Epithelial cell of esophagus (primary cell): ENCODE measurements at regions not wholly inside any gene's neighbourhood (a gene's known extent, or its start where the extent isn't known, plus 50 kb on each side); places are given as distances from the start of the nearest gene placed in this dataset.
A peak's percentile ranks its signal among the peaks of the same experiment; 100 is the strongest.
"Not testable (repeated sequence)": the region's sequence is repeated elsewhere in the genome, so short reads cannot be mapped to it uniquely, and the experiment has no call there.

Experiments
- DNase-seq: peaks from one replicate; pipeline ENCODE4 v3.0.0; 2010; ENCODE audit warnings: low read depth
- H3K4me3 ChIP-seq: 2 replicates; pipeline ENCODE4 v1.5.1; 2011; ENCODE audit warnings: mild to moderate bottlenecking, low read length, control low read depth
- CTCF ChIP-seq: IDR thresholded peaks from 2 replicates; pipeline ENCODE4 v1.5.1; 2011; ENCODE audit warnings: low read depth, mild to moderate bottlenecking, low read length, control low read depth, inconsistent platforms; ENCODE audit not compliant: insufficient read depth; ENCODE audit errors: missing control alignments

GRCh38 chr12:82619644-82620043, 67.1 kb upstream of the TMTC2 start:
- DNase-seq = no peak
- TF ChIP-seq CTCF = no peak
- H3K4me3 ChIP-seq = no peak overlapping the region

- H3K4me3 ChIP-seq = no peak overlapping the region
- no peak for DNase-seq
- TF ChIP-seq CTCF = no peak
Observed at GRCh38 chr12:82620917-82621316, 65.8 kb upstream of the TMTC2 start.

- H3K4me3 ChIP-seq = no peak overlapping the region
- DNase-seq = no peak
- TF ChIP-seq CTCF = no peak
Observed at GRCh38 chr12:82625523-82625922, 61.2 kb upstream of the TMTC2 start.

- DNase-seq = peak; percentile 51
- peak; percentile 66 for TF ChIP-seq CTCF
- no peak overlapping the region for H3K4me3 ChIP-seq
Observed at GRCh38 chr12:82627799-82628198, 58.9 kb upstream of the TMTC2 start.

- DNase-seq = not testable (repeated sequence)
Observed at GRCh38 chr12:82634495-82635258, 52.0 kb upstream of the TMTC2 start.

GRCh38 chr12:82635263-82635662, 51.4 kb upstream of the TMTC2 start:
- no peak for TF ChIP-seq CTCF
- no peak overlapping the region for H3K4me3 ChIP-seq
- DNase-seq = no peak

More at GRCh38 chr12:82634495-82635258, 52.0 kb upstream of the TMTC2 start:
- not testable (repeated sequence) for H3K4me3 ChIP-seq
